ENCODE measurements at regions not wholly inside any gene's neighbourhood (a gene's known extent, or its start where the extent isn't known, plus 50 kb on each side); places are given as distances from the start of the nearest gene placed in this dataset.
"Not testable (repeated sequence)": the region's sequence is repeated elsewhere in the genome, so short reads cannot be mapped to it uniquely, and the experiment has no call there.

DNA sequence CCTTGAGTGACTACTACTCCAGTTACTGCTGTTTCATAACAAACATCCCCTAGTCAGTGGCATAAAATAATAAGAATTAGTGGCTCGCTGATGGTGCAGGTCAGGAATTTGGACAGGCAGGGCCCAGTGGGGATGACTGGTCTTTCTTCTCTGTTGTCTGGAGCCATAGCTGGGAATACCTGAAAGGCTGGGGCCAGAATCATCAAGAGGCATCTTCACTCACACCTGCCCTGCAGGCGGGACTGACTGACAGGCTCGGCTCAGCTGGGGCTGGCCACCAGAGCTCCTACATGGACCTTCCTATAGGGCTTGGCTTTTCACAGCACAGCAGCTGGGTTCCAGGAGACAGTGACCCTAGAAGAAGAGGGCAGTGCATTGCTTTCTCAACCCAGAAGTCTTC lies 148.8 kb upstream of the ATP10A start:
- ChIA-PET POLR2A (ENCODE audit: low non-redundant PET) (no interaction called here), CTCF (no interaction called here)

DNA sequence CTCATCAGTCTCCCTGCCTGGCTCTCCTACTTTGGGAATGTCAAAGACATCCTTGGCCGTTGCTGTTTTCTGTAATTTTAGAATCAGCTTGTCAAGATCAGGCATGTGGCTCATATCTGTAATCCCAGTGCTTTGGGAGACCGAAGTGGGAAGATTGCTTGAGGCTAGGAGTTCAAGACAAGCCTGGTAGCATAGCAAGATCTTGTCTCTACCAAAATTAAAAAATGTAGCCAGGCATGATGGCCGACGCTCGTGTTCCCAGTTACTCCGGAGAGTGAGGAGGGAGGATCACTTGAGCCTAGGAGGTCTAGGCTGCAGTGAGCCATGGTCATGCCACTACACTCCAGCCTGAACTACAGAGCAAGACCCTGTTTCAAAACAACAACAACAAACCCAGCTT lies 144.0 kb upstream of the ATP10A start:
- DNase-seq (ENCODE audit: low spot score), result no peak
- ChIA-PET CTCF (no interaction called here), POLR2A (ENCODE audit: low non-redundant PET) (no interaction called here)
- no peak overlapping the region for H3K27ac ChIP-seq
- TF ChIP-seq CTCF (conservative IDR thresholded peaks at IDR 0.05; ENCODE audit: low read depth), result no peak

More for the DNA sequence above, 148.8 kb upstream of the ATP10A start:
- no peak for TF ChIP-seq CTCF (conservative IDR thresholded peaks at IDR 0.05; ENCODE audit: low read depth)
- no peak for DNase-seq (ENCODE audit: low spot score)
- no peak overlapping the region for H3K27ac ChIP-seq

- ChIA-PET POLR2A (ENCODE audit: low non-redundant PET) (no interaction called here), CTCF (interaction anchor here (0.6 kb wide), 2 partner anchors 17 to 540 kb away, joined by 3 to 6 read pairs; no protein-coding TSS in a partner anchor)
- no peak for DNase-seq (ENCODE audit: low spot score)
- no peak for TF ChIP-seq CTCF (conservative IDR thresholded peaks at IDR 0.05; ENCODE audit: low read depth)
- no peak overlapping the region for H3K27ac ChIP-seq
Measured at GRCh38 chr15:26001201-26001600, 138.1 kb upstream of the ATP10A start.

DNA sequence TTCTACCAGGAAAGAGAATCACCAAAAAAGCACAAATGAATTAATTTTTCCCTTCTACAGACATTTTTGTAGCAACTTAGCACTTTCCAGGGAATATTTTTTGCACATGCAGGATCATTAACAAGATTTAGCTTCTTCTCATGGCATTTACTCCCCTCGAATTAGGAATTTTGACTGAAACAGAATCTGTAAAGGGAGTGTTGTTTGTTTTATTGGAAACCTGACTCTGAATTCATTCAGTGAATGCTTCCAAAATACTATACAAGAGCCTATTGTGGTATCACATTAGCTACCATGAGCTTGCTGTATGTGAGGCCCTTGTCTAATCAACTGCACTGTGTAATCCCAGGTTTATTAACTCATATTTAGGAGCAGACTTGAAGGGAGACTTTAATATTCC lies 130.4 kb upstream of the ATP10A start:
- no peak for TF ChIP-seq CTCF (conservative IDR thresholded peaks at IDR 0.05; ENCODE audit: low read depth)
- POLR2A ChIA-PET (ENCODE audit: low non-redundant PET), result no interaction called here

GRCh38 chr15:25990220-25990619 lies 127.1 kb upstream of the ATP10A start:
- no peak overlapping the region for H3K27ac ChIP-seq
- POLR2A ChIA-PET (ENCODE audit: low non-redundant PET), result no interaction called here
- no peak for TF ChIP-seq CTCF (conservative IDR thresholded peaks at IDR 0.05; ENCODE audit: low read depth)
- CTCF ChIA-PET, result no interaction called here
- DNase-seq (ENCODE audit: low spot score), result no peak

More for the DNA sequence above, 130.4 kb upstream of the ATP10A start:
- CTCF ChIA-PET, result no interaction called here
- no peak for DNase-seq (ENCODE audit: low spot score)
- no peak overlapping the region for H3K27ac ChIP-seq

- no peak for DNase-seq (ENCODE audit: low spot score)
- CTCF ChIA-PET, result no interaction called here
Measured at GRCh38 chr15:25989327-25989726, 126.2 kb upstream of the ATP10A start.

DNA sequence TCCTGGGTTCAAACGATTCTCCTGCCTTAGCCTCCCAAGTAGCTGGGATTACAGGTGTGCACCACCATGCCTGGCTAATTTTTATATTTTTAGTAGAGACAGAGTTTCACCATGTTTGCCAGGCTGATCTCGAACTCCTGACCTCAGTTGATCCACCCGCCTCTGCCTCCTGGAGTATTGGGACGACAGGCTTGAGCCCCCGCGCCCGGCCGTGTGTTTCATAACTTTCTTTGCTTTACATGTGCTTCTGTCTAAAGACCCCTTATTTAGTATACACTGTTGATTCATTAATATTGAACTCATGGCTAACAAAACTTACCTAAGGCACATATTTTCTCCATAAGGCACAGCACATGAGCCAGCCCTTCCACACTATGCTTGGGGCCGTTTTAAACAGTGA lies 125.6 kb upstream of the ATP10A start:
- POLR2A ChIA-PET (ENCODE audit: low non-redundant PET); CTCF ChIA-PET; H3K27ac ChIP-seq; DNase-seq (ENCODE audit: low spot score): not testable (repeated sequence)

More at GRCh38 chr15:25989327-25989726, 126.2 kb upstream of the ATP10A start:
- no peak for TF ChIP-seq CTCF (conservative IDR thresholded peaks at IDR 0.05; ENCODE audit: low read depth)
- POLR2A ChIA-PET (ENCODE audit: low non-redundant PET), result no interaction called here
- H3K27ac ChIP-seq, result no peak overlapping the region
